IMR-90 (cell line): ENCODE measurements at regions not wholly inside any gene's neighbourhood (a gene's known extent, or its start where the extent isn't known, plus 50 kb on each side); places are given as distances from the start of the nearest gene placed in this dataset.

Experiments used
- ATAC-seq: fragments of 200-7000 bp; cut with Tn5 transposase; 2 replicates; pipeline ENCODE4 v1.9.1; 2020; ENCODE audit warnings: low read depth, mild to moderate bottlenecking, moderate library complexity
- BruUV-seq: library from RNA; stranded (reverse); fragments of 400-500 nt; replicated peaks from 2 replicates; lab custom pipeline; 2021; lab: Mats Ljungman, UMichigan
- CTCF ChIA-PET: fragments of 300-600 bp; formaldehyde crosslinking; extraction: SDS; loops from one replicate; lab custom pipeline; 2021; ENCODE audit warnings: antibody characterized with exemption; lab: Yijun Ruan, JAX
- POLR2A ChIA-PET: fragments of 300-600 bp; sonication (Branson Sonifier 250); formaldehyde crosslinking; loops from one replicate; lab custom pipeline; 2022; ENCODE audit warnings: antibody characterized with exemption; ENCODE audit not compliant: unreplicated experiment; lab: Charles Lee
- DNase-seq: peaks from one replicate; pipeline ENCODE4 v3.0.0; 2013
- H2AFZ ChIP-seq: replicated peaks from 2 replicates; pipeline ENCODE3; 2013; ENCODE audit warnings: low read length, mild to moderate bottlenecking; ENCODE audit not compliant: poor library complexity
- H2AK5ac ChIP-seq: 2 replicates; pipeline ENCODE4 v1.6.1; 2013; ENCODE audit warnings: low read depth, low read length, inconsistent platforms
- H2AK9ac ChIP-seq: replicated peaks from 2 replicates; pipeline ENCODE3; 2013; ENCODE audit warnings: mild to moderate bottlenecking, low read depth, low read length, moderate library complexity; ENCODE audit not compliant: poor library complexity
- H2BK120ac ChIP-seq: 2 replicates; pipeline ENCODE4 v1.6.1; 2013; ENCODE audit warnings: low read depth, low read length, inconsistent platforms
- H2BK15ac ChIP-seq: 3 replicates; pipeline ENCODE4 v1.6.1; 2013; ENCODE audit warnings: low read depth, low read length, inconsistent platforms
- H2BK20ac ChIP-seq: 2 replicates; pipeline ENCODE4 v1.6.1; 2013; ENCODE audit warnings: low read depth, mild to moderate bottlenecking, inconsistent platforms, low read length, moderate library complexity
- H2BK5ac ChIP-seq: 2 replicates; pipeline ENCODE4 v1.6.1; 2013; ENCODE audit warnings: mild to moderate bottlenecking, low read depth, low read length, inconsistent platforms; ENCODE audit not compliant: poor library complexity, severe bottlenecking
- H3K14ac ChIP-seq: replicated peaks from 2 replicates; pipeline ENCODE4 v1.6.1; 2013; ENCODE audit warnings: low read depth, low read length, inconsistent platforms
- H3K18ac ChIP-seq: 2 replicates; pipeline ENCODE4 v1.6.1; 2013; ENCODE audit warnings: low read depth, low read length, control low read depth
- H3K23ac ChIP-seq: 2 replicates; pipeline ENCODE4 v1.6.1; 2013; ENCODE audit warnings: low read depth, low read length, inconsistent platforms
- H3K27ac ChIP-seq: 2 replicates; pipeline ENCODE4 v1.5.1; 2013; ENCODE audit warnings: mild to moderate bottlenecking, control low read depth, low read length; ENCODE audit not compliant: insufficient read depth
- H3K27me3 ChIP-seq: 2 replicates; pipeline ENCODE4 v1.6.1; 2013; ENCODE audit warnings: low read length; ENCODE audit not compliant: control insufficient read depth, insufficient read depth
- H3K36me3 ChIP-seq: 2 replicates; pipeline ENCODE4 v1.6.1; 2013; ENCODE audit warnings: low read length, mixed read lengths; ENCODE audit not compliant: control insufficient read depth, insufficient read depth
- H3K4ac ChIP-seq: 2 replicates; pipeline ENCODE4 v1.6.1; 2013; ENCODE audit warnings: low read depth, low read length, inconsistent platforms
- H3K4me1 ChIP-seq: 2 replicates; pipeline ENCODE4 v1.6.1; 2013; ENCODE audit warnings: low read length, mixed read lengths; ENCODE audit not compliant: control insufficient read depth, insufficient read depth
- H3K4me2 ChIP-seq: 2 replicates; pipeline ENCODE4 v1.6.1; 2013; ENCODE audit warnings: low read depth, mild to moderate bottlenecking, control low read depth, low read length, moderate library complexity
- H3K4me3 ChIP-seq: 2 replicates; pipeline ENCODE4 v1.5.1; 2013; ENCODE audit warnings: low read depth, mild to moderate bottlenecking, control low read depth, low read length, moderate library complexity; ENCODE audit not compliant: insufficient read depth
- H3K56ac ChIP-seq: 2 replicates; pipeline ENCODE4 v1.6.1; 2013; ENCODE audit warnings: low read length, inconsistent platforms; ENCODE audit not compliant: insufficient read depth; ENCODE audit errors: extremely low read depth
- H3K79me1 ChIP-seq, 2 experiments: 2 replicates each; pipeline ENCODE4 v1.6.1; 2013; ENCODE audit warnings: low read length in 2 of 2, inconsistent platforms in 1 of 2, low read depth in 1 of 2
- H3K9ac ChIP-seq: 2 replicates; pipeline ENCODE4 v1.6.1; 2013; ENCODE audit warnings: low read depth, low read length, control low read depth
- H3K9me1 ChIP-seq: 2 replicates; pipeline ENCODE4 v1.6.1; 2013; ENCODE audit warnings: low read length, inconsistent platforms; ENCODE audit not compliant: insufficient read depth
- H3K9me3 ChIP-seq: 2 replicates; pipeline ENCODE4 v1.6.1; 2013; ENCODE audit warnings: low read length; ENCODE audit not compliant: control insufficient read depth, insufficient read depth
- H4K20me1 ChIP-seq: 2 replicates; pipeline ENCODE4 v1.6.1; 2013; ENCODE audit warnings: low read length, inconsistent platforms; ENCODE audit not compliant: insufficient read depth
- H4K5ac ChIP-seq: 2 replicates; pipeline ENCODE4 v1.6.1; 2013; ENCODE audit warnings: mild to moderate bottlenecking, low read depth, low read length, control low read depth
- H4K8ac ChIP-seq, 2 experiments: 2 replicates each; pipeline ENCODE4 v1.6.1; 2013; ENCODE audit warnings: low read depth in 2 of 2, low read length in 2 of 2, control low read depth in 1 of 2, inconsistent platforms in 1 of 2
- H4K91ac ChIP-seq: 2 replicates; pipeline ENCODE4 v1.6.1; 2013; ENCODE audit warnings: low read depth, low read length, inconsistent platforms; ENCODE audit not compliant: insufficient read depth
- BHLHE40 ChIP-seq: fragments of 150-350 bp; IDR thresholded peaks from 2 replicates; pipeline ENCODE4 v1.6.1; 2016; ENCODE audit warnings: mild to moderate bottlenecking, low read depth, low read length
- MAFK ChIP-seq: IDR thresholded peaks from 2 replicates; pipeline ENCODE4 v1.6.1; 2012; ENCODE audit warnings: low read depth, low read length, improper control_type of control experiment
- NFE2L2 ChIP-seq: fragments of 150-350 bp; IDR thresholded peaks from 2 replicates; pipeline ENCODE4 v1.6.1; 2016; ENCODE audit warnings: low read depth, mild to moderate bottlenecking, low read length
- RAD21 ChIP-seq: IDR thresholded peaks from 2 replicates; pipeline ENCODE4 v1.6.1; 2012; ENCODE audit warnings: low read length, improper control_type of control experiment
- WGBS, 2 experiments: methylation state at CpG; one replicate each; pipeline versions ENCODE4 v1.1.5 to v1.1.7; 2013; ENCODE audit warnings: missing lambda C conversion rate in 2 of 2; ENCODE audit not compliant: insufficient read length in 1 of 2; ENCODE audit errors: extremely low coverage in 2 of 2; 5-methylcytosine and 5-hydroxymethylcytosine counted together
- dilution Hi-C: fragments of 300-500 bp; cut with HindIII; formaldehyde crosslinking; loops from one replicate; pipeline ENCODE4 v1.14.3; 2018; ENCODE audit warnings: low sequenced_read_pairs; ENCODE audit not compliant: unreplicated experiment
- in situ Hi-C: fragments of 300-500 bp; cut with MboI; formaldehyde crosslinking; loops from 3 replicates; pipeline ENCODE4 v1.14.3; 2019; ENCODE audit warnings: low sequenced_read_pairs, inconsistent platforms, mixed read lengths
- intact Hi-C: fragments of 100-400 bp; cut with micrococcal nuclease; formaldehyde crosslinking; loops from 2 replicates; pipeline ENCODE4 v1.10.0; 2022

DNA sequence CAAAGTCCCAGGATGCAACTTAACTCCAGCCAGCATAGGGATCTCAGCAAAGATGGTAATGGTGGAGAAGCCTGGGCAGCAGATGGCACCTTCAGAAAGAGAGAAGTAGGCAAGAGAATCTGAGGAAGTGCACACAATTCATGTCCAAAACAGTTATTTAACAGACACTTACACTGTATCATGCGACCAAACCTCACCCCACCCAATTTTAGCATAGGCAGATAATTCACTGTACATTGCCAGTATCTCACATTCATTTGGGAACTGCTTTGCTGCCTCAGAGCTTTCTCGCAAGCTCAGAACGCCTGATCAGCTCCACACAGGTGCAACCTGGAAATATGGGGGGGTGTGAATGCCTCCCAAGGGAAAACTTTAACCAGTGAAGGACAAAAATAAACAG is 143.0 kb upstream of the MAOA start:
- ChIA-PET CTCF (no interaction called here), POLR2A (no interaction called here)
- Histone ChIP-seq H3K36me3 (no peaks in the 10 kb centered on the region), H3K14ac (no peak overlapping the region), H3K79me1 (no peaks in the 10 kb centered on the region), H3K18ac (no peak overlapping the region), H3K27ac (no peak overlapping the region), H2BK120ac (no peak overlapping the region), H3K4me2 (no peak overlapping the region), H4K91ac (no peak overlapping the region), H2BK15ac (no peak overlapping the region), H2AK9ac (no peak overlapping the region), H3K9me3 (no peaks in the 10 kb centered on the region), H4K8ac (no peak overlapping the region), H2BK5ac (no peak overlapping the region), H3K56ac (no peak overlapping the region), H4K20me1 (no peaks in the 10 kb centered on the region), H4K5ac (no peak overlapping the region), H2AFZ (no peak overlapping the region), H3K4ac (no peak overlapping the region), H3K9me1 (no peaks in the 10 kb centered on the region), H3K27me3 (peaks cover 4% of the 10 kb centered on the region; the same call in 1 of the 2 replicates), H3K23ac (no peak overlapping the region), H2BK20ac (no peak overlapping the region), H3K4me3 (no peak overlapping the region), H2AK5ac (no peak overlapping the region), H3K9ac (no peak overlapping the region), H3K4me1 (no peaks in the 10 kb centered on the region)
- BruUV-seq = no TSS peak
- dilution Hi-C loops = no loop called here
- 0% methylated on average over 1 of the region's 3 CpGs; no CpG with 5 or more reads in 1 of the 2 experiments for WGBS, 2 experiments
- TF ChIP-seq MAFK (no peak), RAD21 (no peak), BHLHE40 (no peak), NFE2L2 (no peak)
- no peak for ATAC-seq
- in situ Hi-C loops = no loop called here
- intact Hi-C loops = no loop called here
- DNase-seq = no peak
